Right cardiac atrium (tissue), 5 donors: ENCODE measurements at regions not wholly inside any gene's neighbourhood (a gene's known extent, or its start where the extent isn't known, plus 50 kb on each side); places are given as distances from the start of the nearest gene placed in this dataset.

ENCODE experiments used
- ATAC-seq, 2 donors: fragments of 200-7000 bp; cut with Tn5 transposase; one replicate each; pipeline versions ENCODE4 v1.8.0 to v1.9.1; 2020; ENCODE audit warnings: moderate library complexity in 2 of 2, mild to moderate bottlenecking in 1 of 2
- DNase-seq, 3 donors: peaks; one replicate each; pipeline ENCODE4 v3.0.0-alpha.2; 2020
- H3K27ac ChIP-seq: one replicate; pipeline ENCODE4 v1.5.1; 2013; ENCODE audit warnings: mild to moderate bottlenecking, low read length, control low read depth, moderate library complexity
- H3K27me3 ChIP-seq: one replicate; pipeline ENCODE4 v1.6.1; 2013; ENCODE audit not compliant: control insufficient read depth, insufficient read depth
- H3K4me1 ChIP-seq: one replicate; pipeline ENCODE4 v1.6.1; 2013; ENCODE audit warnings: low read length; ENCODE audit not compliant: control insufficient read depth, insufficient read depth
- H3K4me3 ChIP-seq: one replicate; pipeline ENCODE4 v1.5.1; 2013; ENCODE audit warnings: low read length, control low read depth
- H3K9me3 ChIP-seq: one replicate; pipeline ENCODE4 v1.6.1; 2013; ENCODE audit warnings: low read length; ENCODE audit not compliant: control insufficient read depth
- WGBS: extraction: QIAGEN DNeasy Blood & Tissue Kit; methylation state at CpG from one replicate; pipeline ENCODE4 v1.1.7; 2013; 5-methylcytosine and 5-hydroxymethylcytosine counted together
- intact Hi-C, 4 donors: fragments of 100-400 bp; cut with DNase I; formaldehyde crosslinking; loops; one replicate each; pipeline versions ENCODE4 v1.11.0 to v1.14.0; 2022 to 2023
- donor health status: healthy with polysubstance abuse.
- donor health status: DM: no; HTN: yes; CAD: no.
- donor health status: DM: no; HTN: no; CAD: no.
- donor health status: DM: no; HTN: yes; CAD: no; lungs with severe emphysema.
- donor health status: DM: yes; HTN: yes; CAD: no.

DNA sequence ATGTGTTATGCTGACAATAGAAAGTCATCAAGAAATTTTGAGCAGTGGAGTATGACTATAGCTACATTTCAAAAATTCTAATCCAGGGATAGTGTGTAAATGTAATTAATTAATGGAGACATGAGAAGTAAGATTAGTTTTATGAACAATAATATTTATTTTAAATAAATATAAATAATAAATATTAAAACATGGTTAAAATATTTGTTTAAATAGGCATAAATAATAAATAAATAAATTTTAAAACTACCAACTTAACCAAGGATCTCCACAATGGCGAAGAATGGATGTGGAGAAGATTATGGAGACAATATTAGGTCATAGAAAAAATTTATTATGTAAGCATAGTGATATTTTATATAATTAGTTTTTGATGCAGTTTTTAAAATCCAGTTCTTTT lies 588.2 kb upstream of the NOVA1 start:
- Histone ChIP-seq H3K27me3 (no peaks in the 10 kb centered on the region), H3K27ac (no peak overlapping the region), H3K4me3 (no peak overlapping the region), H3K4me1 (no peaks in the 10 kb centered on the region), H3K9me3 (no peaks in the 10 kb centered on the region)
- WGBS = 83% methylated on average over 1 of the region's 1 CpG
- DNase-seq (no peak), ATAC-seq (no peak)
- intact Hi-C loops = no loop called here

DNA sequence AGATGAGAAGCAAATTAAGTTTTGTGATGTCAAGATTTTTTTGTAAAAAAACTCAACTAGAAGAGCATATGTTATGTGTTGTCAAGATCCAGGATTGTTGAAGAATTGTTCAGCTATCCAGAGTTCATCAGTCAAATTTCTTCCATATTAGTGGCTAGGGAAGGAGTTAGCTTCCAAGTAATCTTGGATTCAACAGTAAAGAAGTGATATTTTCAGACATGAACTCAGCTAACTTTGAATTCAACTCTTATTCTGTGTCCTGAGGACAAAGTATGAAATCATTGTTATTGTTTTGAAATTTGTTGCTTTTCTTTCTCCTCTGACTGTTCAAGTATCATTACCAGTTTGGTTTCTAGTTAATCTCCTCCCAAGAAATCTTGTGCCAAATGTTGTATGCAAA lies 589.3 kb upstream of the NOVA1 start:
- no peak overlapping the region for H3K27ac ChIP-seq
- DNase-seq (no peak), ATAC-seq (no peak)
- intact Hi-C loops = no loop called here
- H3K9me3 ChIP-seq = no peaks in the 10 kb centered on the region
- H3K27me3 ChIP-seq = no peaks in the 10 kb centered on the region
- no peak overlapping the region for H3K4me3 ChIP-seq
- no peaks in the 10 kb centered on the region for H3K4me1 ChIP-seq

DNA sequence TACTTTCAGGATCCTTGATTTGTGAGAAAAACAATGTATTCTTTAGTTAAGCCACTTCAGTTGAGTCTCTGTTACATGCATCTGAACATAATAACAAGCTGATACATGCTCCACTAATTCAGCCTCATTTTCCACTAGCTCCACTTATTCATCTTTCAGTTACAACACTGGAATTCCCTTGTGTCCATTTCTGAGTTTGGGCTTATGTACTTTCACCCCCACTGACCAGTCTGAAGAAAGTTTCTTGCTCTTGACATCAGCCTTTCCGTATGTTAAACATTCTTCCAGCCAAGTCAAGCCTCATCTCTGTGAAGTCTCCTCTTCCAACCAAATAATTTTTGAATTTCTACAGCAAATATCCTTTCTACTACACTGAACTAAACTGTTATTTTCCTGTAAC lies 592.5 kb upstream of the NOVA1 start:
- H3K4me1 ChIP-seq = no peaks in the 10 kb centered on the region
- H3K27me3 ChIP-seq = no peaks in the 10 kb centered on the region
- ATAC-seq = no peak
- no peak for DNase-seq
- WGBS = 43% methylated on average over 1 of the region's 1 CpG
- no peaks in the 10 kb centered on the region for H3K9me3 ChIP-seq
- H3K27ac ChIP-seq = no peak overlapping the region
- intact Hi-C loops = no loop called here
- H3K4me3 ChIP-seq = no peak overlapping the region

DNA sequence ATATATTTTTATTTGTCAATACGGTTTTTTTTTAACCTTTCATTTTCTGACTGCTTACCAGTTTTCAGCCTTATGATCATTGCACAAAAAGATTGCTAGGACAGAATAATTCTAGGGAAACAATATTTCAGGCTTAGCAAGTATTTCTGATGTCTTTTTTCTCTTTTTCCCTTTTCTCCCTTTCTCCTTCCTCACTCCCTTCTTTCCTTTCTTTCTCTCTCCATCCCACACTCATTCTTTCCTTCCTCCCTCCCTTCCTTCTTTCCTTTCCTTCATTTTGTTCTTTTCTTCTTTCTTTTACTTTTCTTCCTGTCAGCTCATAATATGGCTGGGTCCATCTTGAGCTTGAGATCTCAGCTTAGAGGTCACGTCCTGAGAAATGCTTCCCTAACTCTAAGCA lies 601.4 kb upstream of the NOVA1 start:
- Histone ChIP-seq H3K27ac (no peak overlapping the region), H3K9me3 (no peaks in the 10 kb centered on the region), H3K27me3 (no peaks in the 10 kb centered on the region), H3K4me3 (no peak overlapping the region), H3K4me1 (no peaks in the 10 kb centered on the region)
- intact Hi-C loops = no loop called here
- DNase-seq = no peak
- ATAC-seq = no peak
- 38% methylated on average over 2 of the region's 2 CpGs for WGBS

DNA sequence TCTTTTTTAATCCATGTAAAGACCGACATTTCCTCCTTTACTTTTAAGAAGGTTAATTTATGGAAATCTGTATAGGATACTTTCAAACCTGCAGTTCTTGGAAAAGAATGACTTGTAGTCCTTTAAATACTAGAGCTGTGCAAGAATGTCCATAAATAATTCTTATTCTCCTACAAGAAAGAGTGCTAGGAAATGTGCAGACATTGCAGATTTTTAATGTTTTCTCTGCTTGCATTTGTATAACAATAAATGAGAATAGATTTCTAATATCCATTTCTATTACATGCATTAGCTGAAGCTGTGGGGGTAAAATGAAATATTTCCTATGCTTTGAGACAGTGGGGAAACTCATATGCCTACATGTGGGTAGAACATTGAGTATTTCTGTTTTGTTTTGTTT lies 607.2 kb upstream of the NOVA1 start:
- DNase-seq (no peak), ATAC-seq (no peak)
- no peaks in the 10 kb centered on the region for H3K27me3 ChIP-seq
- no peak overlapping the region for H3K4me3 ChIP-seq
- H3K27ac ChIP-seq = no peak overlapping the region
- no peaks in the 10 kb centered on the region for H3K4me1 ChIP-seq
- intact Hi-C loops = no loop called here
- no peaks in the 10 kb centered on the region for H3K9me3 ChIP-seq
- 80% methylated on average over 1 of the region's 1 CpG for WGBS

DNA sequence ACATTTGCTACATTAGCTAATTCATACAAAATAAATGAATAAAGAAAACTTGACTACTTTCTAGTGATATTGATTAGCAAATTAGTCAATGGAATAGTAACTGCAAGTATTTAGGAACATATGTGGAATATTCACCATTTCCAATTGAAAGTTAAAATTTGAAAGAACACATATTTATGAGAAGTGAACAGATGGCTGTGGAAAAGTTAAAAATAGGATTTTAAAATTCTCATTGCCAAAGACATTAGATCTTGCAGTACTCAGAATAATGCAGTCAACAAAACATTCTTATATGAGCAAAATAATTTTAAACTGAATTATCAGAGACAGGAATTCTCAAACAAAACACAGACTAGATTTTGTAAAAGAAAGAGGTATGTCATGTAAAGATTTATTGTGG lies 613.9 kb upstream of the NOVA1 start:
- DNase-seq = no peak
- ATAC-seq = no peak
- Histone ChIP-seq H3K9me3 (no peaks in the 10 kb centered on the region), H3K4me3 (no peak overlapping the region), H3K4me1 (no peaks in the 10 kb centered on the region), H3K27ac (no peak overlapping the region), H3K27me3 (no peaks in the 10 kb centered on the region)
- intact Hi-C loops = no loop called here

DNA sequence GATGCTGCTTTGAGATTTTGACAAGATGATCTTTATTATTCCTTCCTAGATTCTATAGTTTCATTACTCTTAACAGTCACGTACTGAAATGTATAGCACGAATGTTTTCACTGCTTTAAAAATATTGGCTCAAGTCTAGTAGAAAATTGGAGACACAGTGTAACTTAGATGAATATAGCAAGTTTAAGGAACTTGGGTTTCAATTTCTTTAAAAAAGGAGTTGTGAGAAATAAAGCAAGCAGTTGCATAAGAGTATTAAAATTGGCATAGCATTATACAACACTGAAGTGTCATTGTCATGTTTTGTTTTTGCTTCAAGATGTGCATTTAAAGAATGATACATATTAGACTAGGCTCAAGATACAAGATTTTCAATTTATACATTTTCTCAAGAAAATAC lies 624.8 kb upstream of the NOVA1 start:
- Histone ChIP-seq H3K9me3 (no peaks in the 10 kb centered on the region), H3K27ac (no peak overlapping the region), H3K4me3 (no peak overlapping the region), H3K4me1 (no peaks in the 10 kb centered on the region), H3K27me3 (no peaks in the 10 kb centered on the region)
- intact Hi-C loops = no loop called here
- no peak for ATAC-seq
- WGBS = 76% methylated on average over 2 of the region's 2 CpGs
- DNase-seq = no peak

DNA sequence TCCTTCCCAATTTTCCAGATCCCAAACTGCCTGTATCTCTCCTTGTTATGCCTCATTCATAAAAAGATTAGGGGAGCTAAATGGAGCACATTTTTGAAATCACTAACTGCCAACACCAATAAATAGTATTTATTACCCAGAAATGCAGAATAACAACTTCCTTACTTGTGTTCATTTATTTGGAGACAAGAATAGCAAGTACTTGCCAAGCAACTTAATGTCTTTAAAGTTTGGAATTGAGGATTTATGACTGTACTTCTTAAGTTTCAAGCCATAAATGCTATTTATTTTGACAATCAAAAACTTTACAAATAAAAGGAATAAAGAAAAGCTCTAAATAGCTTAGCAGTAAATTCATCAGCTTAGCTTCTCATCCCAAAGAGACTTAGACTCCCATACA lies 626.1 kb upstream of the NOVA1 start:
- Histone ChIP-seq H3K27ac (no peak overlapping the region), H3K4me1 (no peaks in the 10 kb centered on the region), H3K27me3 (no peaks in the 10 kb centered on the region), H3K4me3 (no peak overlapping the region), H3K9me3 (no peaks in the 10 kb centered on the region)
- ATAC-seq = no peak
- no peak for DNase-seq
- intact Hi-C loops = no loop called here

DNA sequence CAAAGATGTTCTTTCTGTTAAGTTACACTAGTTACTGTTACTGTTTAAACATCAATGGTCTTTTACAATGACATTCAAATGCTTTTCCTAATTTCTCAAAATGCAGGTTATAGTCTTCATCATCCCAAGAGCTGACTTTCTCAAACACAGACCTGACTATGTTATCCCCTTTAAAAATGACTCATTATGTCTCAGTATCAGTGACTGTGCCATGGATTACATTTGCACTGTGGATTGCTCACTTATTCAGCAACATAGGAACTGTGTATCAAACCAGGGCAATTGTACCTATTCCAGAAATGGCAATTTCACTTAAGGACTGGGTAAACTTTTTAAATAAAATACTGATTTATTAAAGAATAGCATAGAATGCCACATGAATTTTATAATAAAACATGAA lies 630.2 kb upstream of the NOVA1 start:
- Histone ChIP-seq H3K4me1 (no peaks in the 10 kb centered on the region), H3K27ac (no peak overlapping the region), H3K4me3 (no peak overlapping the region), H3K9me3 (no peaks in the 10 kb centered on the region), H3K27me3 (no peaks in the 10 kb centered on the region)
- DNase-seq = no peak
- ATAC-seq = no peak
- intact Hi-C loops = no loop called here

DNA sequence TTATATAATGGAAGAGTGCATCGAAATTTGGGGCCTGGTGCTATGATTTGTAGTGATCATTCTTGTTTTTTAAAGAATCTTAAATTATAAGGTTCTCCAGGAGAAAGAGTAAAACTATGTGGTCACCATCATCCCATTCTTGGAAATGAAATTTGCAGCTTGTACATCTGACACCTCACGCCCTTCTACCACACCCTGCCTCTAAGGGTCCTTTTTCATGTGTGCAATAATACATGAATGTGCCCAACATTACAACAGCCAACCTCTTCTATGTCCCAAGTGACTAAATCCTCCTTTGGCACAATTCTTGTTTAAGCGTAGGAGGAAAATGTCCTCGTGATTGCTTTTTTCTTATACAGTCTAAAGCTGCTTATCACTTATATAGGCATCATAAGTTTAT lies 636.5 kb upstream of the NOVA1 start:
- 80% methylated on average over 4 of the region's 4 CpGs for WGBS

DNA sequence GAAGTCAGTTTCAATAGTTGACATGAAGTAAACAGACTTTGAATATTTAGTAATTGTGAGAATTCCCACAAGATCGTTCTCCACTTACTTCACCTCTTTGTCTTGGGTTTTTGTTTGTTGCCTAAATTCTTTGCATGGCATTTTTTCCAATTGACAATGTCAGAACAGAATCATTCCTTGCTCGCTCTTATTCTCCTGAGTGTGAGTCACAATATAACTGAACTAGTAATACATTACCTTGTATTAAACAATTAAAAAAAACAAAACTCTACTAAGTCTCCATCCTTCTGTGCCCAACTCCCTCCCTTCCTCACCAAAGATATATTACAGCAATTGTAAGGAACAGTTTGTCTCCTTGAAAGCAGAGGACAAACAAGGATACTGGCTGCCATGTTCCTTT lies 638.8 kb upstream of the NOVA1 start:
- H3K9me3 ChIP-seq = no peaks in the 10 kb centered on the region
- H3K27me3 ChIP-seq = no peaks in the 10 kb centered on the region
- no peak overlapping the region for H3K27ac ChIP-seq
- ATAC-seq (no peak), DNase-seq (no peak)
- intact Hi-C loops = no loop called here
- H3K4me1 ChIP-seq = no peaks in the 10 kb centered on the region
- no peak overlapping the region for H3K4me3 ChIP-seq
- WGBS = 81% methylated on average over 2 of the region's 2 CpGs

More for the DNA sequence above, 636.5 kb upstream of the NOVA1 start:
- Histone ChIP-seq H3K27me3 (no peaks in the 10 kb centered on the region), H3K4me1 (no peaks in the 10 kb centered on the region), H3K4me3 (no peak overlapping the region), H3K27ac (no peak overlapping the region), H3K9me3 (no peaks in the 10 kb centered on the region)
- no peak for DNase-seq
- no peak for ATAC-seq
- intact Hi-C loops = no loop called here

DNA sequence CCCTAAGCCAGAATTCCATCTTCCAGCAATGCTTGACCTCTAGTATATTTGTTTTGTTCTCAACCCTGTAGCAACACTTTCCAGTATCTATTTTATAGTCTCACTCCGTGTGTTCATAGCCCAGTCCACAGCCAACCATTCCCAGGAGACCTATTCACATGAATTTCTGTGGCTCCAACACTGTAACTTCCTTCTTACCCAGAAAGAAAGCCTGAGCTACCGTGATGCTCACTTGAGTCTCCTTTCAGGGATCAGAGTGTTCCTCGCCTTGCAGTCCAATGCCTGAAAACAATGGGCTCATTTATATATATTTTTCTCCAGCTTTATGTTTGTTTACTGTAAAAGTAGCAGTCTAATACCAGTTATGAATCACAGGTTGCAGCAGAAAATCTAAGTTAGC lies 645.0 kb upstream of the NOVA1 start:
- H3K9me3 ChIP-seq = no peaks in the 10 kb centered on the region
- no peak overlapping the region for H3K27ac ChIP-seq
- no peaks in the 10 kb centered on the region for H3K4me1 ChIP-seq
- H3K27me3 ChIP-seq = no peaks in the 10 kb centered on the region
- WGBS = 52% methylated on average over 3 of the region's 3 CpGs
- intact Hi-C loops = no loop called here
- no peak overlapping the region for H3K4me3 ChIP-seq
- DNase-seq (no peak), ATAC-seq (no peak)
